ENCODE measurements at regions not wholly inside any gene's neighbourhood (a gene's known extent, or its start where the extent isn't known, plus 50 kb on each side); places are given as distances from the start of the nearest gene placed in this dataset.
"Not testable (repeated sequence)": the region's sequence is repeated elsewhere in the genome, so short reads cannot be mapped to it uniquely, and the experiment has no call there.

- DNase-seq (ENCODE audit: low spot score) = not testable (repeated sequence)
Measured at GRCh38 chr16:29234536-29235275, 171.8 kb downstream of the NPIPB11 start.

- DNase-seq (ENCODE audit: low spot score) = not testable (repeated sequence)
Measured at GRCh38 chr16:29233705-29234404, 172.7 kb downstream of the NPIPB11 start.

GRCh38 chr16:29232811-29233704, 173.5 kb downstream of the NPIPB11 start:
- DNase-seq (ENCODE audit: low spot score) = no peak

- DNase-seq (ENCODE audit: low spot score) = not testable (repeated sequence)
Measured at GRCh38 chr16:29232160-29232705, 174.3 kb downstream of the NPIPB11 start.

GRCh38 chr16:29231244-29231643, 175.3 kb downstream of the NPIPB11 start:
- DNase-seq (ENCODE audit: low spot score) = no peak

GRCh38 chr16:29230671-29231096, 175.8 kb downstream of the NPIPB11 start:
- DNase-seq (ENCODE audit: low spot score) = no peak

- not testable (repeated sequence) for DNase-seq (ENCODE audit: low spot score)
Measured at GRCh38 chr16:29230006-29230668, 176.4 kb downstream of the NPIPB11 start.

- not testable (repeated sequence) for DNase-seq (ENCODE audit: low spot score)
Measured at GRCh38 chr16:29229616-29230005, 176.9 kb downstream of the NPIPB11 start.

- DNase-seq (ENCODE audit: low spot score) = not testable (repeated sequence)
Measured at GRCh38 chr16:29228664-29229611, 177.6 kb downstream of the NPIPB11 start.

- DNase-seq (ENCODE audit: low spot score) = peak; percentile 73
Measured at GRCh38 chr16:29227751-29228663, 178.5 kb downstream of the NPIPB11 start.

GRCh38 chr16:29226782-29227181, 179.7 kb downstream of the NPIPB11 start:
- DNase-seq (ENCODE audit: low spot score) = no peak

- not testable (repeated sequence) for DNase-seq (ENCODE audit: low spot score)
Measured at GRCh38 chr16:29224675-29225074, 181.8 kb downstream of the NPIPB11 start.

- not testable (repeated sequence) for DNase-seq (ENCODE audit: low spot score)
Measured at GRCh38 chr16:29222615-29223014, 183.9 kb downstream of the NPIPB11 start.

- DNase-seq (ENCODE audit: low spot score) = not testable (repeated sequence)
Measured at GRCh38 chr16:29222008-29222407, 184.5 kb downstream of the NPIPB11 start.

GRCh38 chr16:29221281-29221955, 185.1 kb downstream of the NPIPB11 start:
- not testable (repeated sequence) for DNase-seq (ENCODE audit: low spot score)

GRCh38 chr16:29220647-29221191, 185.8 kb downstream of the NPIPB11 start:
- not testable (repeated sequence) for DNase-seq (ENCODE audit: low spot score)

- not testable (repeated sequence) for DNase-seq (ENCODE audit: low spot score)
Measured at GRCh38 chr16:29219966-29220646, 186.4 kb downstream of the NPIPB11 start.

GRCh38 chr16:29219562-29219961, 186.9 kb downstream of the NPIPB11 start:
- not testable (repeated sequence) for DNase-seq (ENCODE audit: low spot score)

All from kidney tubule cell (primary cell).